Activated CD4-positive, alpha-beta T cell treated with anti-CD3 and anti-CD28 coated beads for 36 hours (primary cell): ENCODE measurements at regions not wholly inside any gene's neighbourhood (a gene's known extent, or its start where the extent isn't known, plus 50 kb on each side); places are given as distances from the start of the nearest gene placed in this dataset.

Source experiments
- ATAC-seq: fragments of 200-7000 bp; cut with Tn5 transposase; one replicate; pipeline ENCODE4 v1.10.0; 2021; ENCODE audit warnings: mild to moderate bottlenecking, moderate library complexity
- CTCF ChIA-PET: fragments of 350-600 bp; sonication (Branson Sonifier 250); formaldehyde crosslinking; loops from one replicate; lab custom pipeline; 2021; ENCODE audit warnings: antibody characterized with exemption; lab: Charles Lee
- POLR2A ChIA-PET: fragments of 350-600 bp; sonication (Branson Sonifier 250); formaldehyde crosslinking; loops from one replicate; lab custom pipeline; 2021; ENCODE audit warnings: antibody characterized with exemption, inconsistent platforms; lab: Charles Lee
- DNase-seq: peaks from one replicate; pipeline ENCODE4 v3.0.0-alpha.2; 2020
- H3K27ac Mint-ChIP-seq: one replicate; pipeline ENCODE4 v1.8.0; 2021; ENCODE audit warnings: mixed read lengths
- H3K27me3 Mint-ChIP-seq: one replicate; pipeline ENCODE4 v1.8.0; 2021; ENCODE audit warnings: mixed read lengths
- H3K36me3 Mint-ChIP-seq: one replicate; pipeline ENCODE4 v1.8.0; 2021; ENCODE audit warnings: low read depth, mixed read lengths
- H3K4me1 Mint-ChIP-seq: one replicate; pipeline ENCODE4 v1.8.0; 2021; ENCODE audit warnings: mixed read lengths
- H3K4me3 Mint-ChIP-seq: one replicate; pipeline ENCODE4 v1.8.0; 2021; ENCODE audit warnings: mild to moderate bottlenecking, moderate library complexity, mixed read lengths
- H3K9me3 Mint-ChIP-seq: one replicate; pipeline ENCODE4 v1.8.0; 2021; ENCODE audit warnings: low read depth, mixed read lengths
- intact Hi-C, 2 experiments: fragments of 100-400 bp; cut with DNase I in 1 of 2; cut with micrococcal nuclease in 1 of 2; formaldehyde crosslinking; loops; one replicate each; pipeline versions ENCODE4 v1.14.2 to v1.15.1; 2022 to 2024; cut with DNase I, micrococcal nuclease

DNA sequence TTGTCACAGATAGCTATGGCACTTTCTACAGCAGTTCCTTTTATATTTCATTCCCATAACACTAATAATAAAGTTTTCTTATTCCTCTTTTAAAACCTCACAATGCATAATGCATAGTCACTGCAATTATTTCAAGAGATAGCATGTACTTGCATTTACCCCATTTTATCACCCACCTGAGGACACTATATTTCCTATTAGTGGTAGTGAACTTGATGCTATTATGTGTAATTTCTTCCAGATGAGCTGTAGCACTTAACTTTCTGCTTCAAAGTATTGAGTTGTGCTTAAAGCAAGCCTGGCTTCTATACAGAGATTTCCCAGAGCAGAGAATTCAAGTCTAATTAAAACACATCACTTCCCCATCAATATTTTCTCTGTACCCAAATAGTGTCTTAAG is 461.1 kb downstream of the HTR7 start:
- ChIA-PET POLR2A (no interaction called here), CTCF (no interaction called here)
- intact Hi-C loops = no loop called here
- Mint-ChIP-seq H3K4me3 (no peak overlapping the region), H3K4me1 (no peaks in the 10 kb centered on the region), H3K27me3 (peaks cover 2% of the 10 kb centered on the region), H3K27ac (no peak overlapping the region), H3K9me3 (no peaks in the 10 kb centered on the region), H3K36me3 (no peaks in the 10 kb centered on the region)
- DNase-seq = no peak
- ATAC-seq = no peak

- no peak overlapping the region for H3K4me3 Mint-ChIP-seq
- intact Hi-C loops = no loop called here
Observed at GRCh38 chr10:90398566-90398965, 459.3 kb downstream of the HTR7 start.

DNA sequence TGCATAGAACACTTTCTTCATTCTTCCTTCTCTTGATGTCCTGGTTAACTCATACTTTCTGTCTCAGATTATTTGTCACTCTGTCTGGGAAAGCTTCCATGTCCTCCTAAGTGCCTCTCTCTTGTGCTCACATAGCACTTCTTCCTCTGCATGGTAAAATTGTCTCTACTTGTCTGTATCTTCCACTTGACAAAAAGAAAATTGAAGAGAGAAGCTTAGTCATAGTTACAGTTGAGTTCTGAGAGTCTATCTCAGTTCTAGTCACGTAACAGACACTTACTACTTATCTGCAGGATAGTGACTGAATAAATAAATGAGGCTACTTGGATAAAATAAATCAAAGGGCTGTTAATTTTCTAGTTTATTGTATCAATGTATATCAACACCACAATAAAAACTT is 458.1 kb downstream of the HTR7 start:
- no peak overlapping the region for H3K4me3 Mint-ChIP-seq
- peaks cover 2% of the 10 kb centered on the region for H3K27me3 Mint-ChIP-seq
- ATAC-seq (no peak), DNase-seq (no peak)
- H3K4me1 Mint-ChIP-seq = no peaks in the 10 kb centered on the region
- no peaks in the 10 kb centered on the region for H3K36me3 Mint-ChIP-seq
- H3K27ac Mint-ChIP-seq = no peak overlapping the region
- H3K9me3 Mint-ChIP-seq = no peaks in the 10 kb centered on the region
- intact Hi-C loops = no loop called here
- ChIA-PET CTCF (no interaction called here), POLR2A (no interaction called here)

More at GRCh38 chr10:90398566-90398965, 459.3 kb downstream of the HTR7 start:
- no peak for ATAC-seq
- Mint-ChIP-seq H3K27me3 (peaks cover 2% of the 10 kb centered on the region), H3K9me3 (no peaks in the 10 kb centered on the region), H3K4me1 (no peaks in the 10 kb centered on the region), H3K36me3 (no peaks in the 10 kb centered on the region), H3K27ac (no peak overlapping the region)
- no peak for DNase-seq
- ChIA-PET POLR2A (no interaction called here), CTCF (interaction anchor here (0.6 kb wide), 1 partner anchor 14 kb away, joined by 3 read pairs; no protein-coding TSS in a partner anchor)

- ATAC-seq (no peak), DNase-seq (no peak)
- intact Hi-C loops = no loop called here
- ChIA-PET POLR2A (no interaction called here), CTCF (no interaction called here)
- H3K27me3 Mint-ChIP-seq = no peaks in the 10 kb centered on the region
- no peaks in the 10 kb centered on the region for H3K9me3 Mint-ChIP-seq
- no peaks in the 10 kb centered on the region for H3K36me3 Mint-ChIP-seq
- H3K27ac Mint-ChIP-seq = no peak overlapping the region
- no peak overlapping the region for H3K4me3 Mint-ChIP-seq
- no peaks in the 10 kb centered on the region for H3K4me1 Mint-ChIP-seq
Observed at GRCh38 chr10:90403211-90404000, 454.4 kb downstream of the HTR7 start.

DNA sequence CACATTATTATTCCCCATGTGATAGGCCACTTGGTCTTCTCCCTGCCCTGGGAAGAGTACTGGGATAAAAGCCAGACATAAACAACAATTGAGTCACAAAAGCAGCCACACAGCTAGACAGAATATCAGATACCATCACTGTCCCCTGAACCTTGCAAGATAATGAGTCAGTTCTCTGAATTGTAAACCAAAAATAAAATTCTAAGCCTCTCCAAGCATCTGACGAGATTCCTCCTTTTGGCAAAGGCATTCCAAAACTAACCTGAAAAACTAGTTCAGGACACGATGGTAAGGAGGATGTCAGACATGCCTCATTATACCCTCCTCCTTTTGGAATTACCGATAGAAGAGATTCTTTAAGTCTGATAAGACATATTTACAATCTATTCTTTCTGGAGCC is 450.7 kb downstream of the HTR7 start:
- H3K27me3 Mint-ChIP-seq = no peaks in the 10 kb centered on the region
- no peak overlapping the region for H3K4me3 Mint-ChIP-seq
- intact Hi-C loops = no loop called here
- DNase-seq (no peak), ATAC-seq (no peak)
- H3K27ac Mint-ChIP-seq = no peak overlapping the region
- H3K36me3 Mint-ChIP-seq = no peaks in the 10 kb centered on the region
- CTCF ChIA-PET = no interaction called here
- POLR2A ChIA-PET = no interaction called here
- H3K9me3 Mint-ChIP-seq = peaks cover 6% of the 10 kb centered on the region
- H3K4me1 Mint-ChIP-seq = no peaks in the 10 kb centered on the region

GRCh38 chr10:90407851-90408250 is 450.0 kb downstream of the HTR7 start:
- Mint-ChIP-seq H3K27ac (no peak overlapping the region), H3K9me3 (peaks cover 6% of the 10 kb centered on the region), H3K36me3 (no peaks in the 10 kb centered on the region), H3K4me1 (no peaks in the 10 kb centered on the region), H3K27me3 (no peaks in the 10 kb centered on the region), H3K4me3 (no peak overlapping the region)
- intact Hi-C loops = no loop called here
- POLR2A ChIA-PET = no interaction called here
- no peak for ATAC-seq
- no peak for DNase-seq
- CTCF ChIA-PET = no interaction called here

- intact Hi-C loops = no loop called here
- H3K36me3 Mint-ChIP-seq = no peaks in the 10 kb centered on the region
- H3K27ac Mint-ChIP-seq = no peak overlapping the region
Observed at GRCh38 chr10:90412582-90412981, 445.3 kb downstream of the HTR7 start.

GRCh38 chr10:90413196-90413595 is 444.6 kb downstream of the HTR7 start:
- CTCF ChIA-PET = no interaction called here
- POLR2A ChIA-PET = no interaction called here
- H3K4me1 Mint-ChIP-seq = no peaks in the 10 kb centered on the region
- DNase-seq (no peak), ATAC-seq (no peak)
- no peak overlapping the region for H3K4me3 Mint-ChIP-seq
- no peaks in the 10 kb centered on the region for H3K27me3 Mint-ChIP-seq
- no peaks in the 10 kb centered on the region for H3K36me3 Mint-ChIP-seq
- intact Hi-C loops = no loop called here
- peaks cover 6% of the 10 kb centered on the region for H3K9me3 Mint-ChIP-seq
- no peak overlapping the region for H3K27ac Mint-ChIP-seq

More at GRCh38 chr10:90412582-90412981, 445.3 kb downstream of the HTR7 start:
- Mint-ChIP-seq H3K27me3 (no peaks in the 10 kb centered on the region), H3K4me1 (no peaks in the 10 kb centered on the region), H3K9me3 (peaks cover 6% of the 10 kb centered on the region), H3K4me3 (no peak overlapping the region)
- DNase-seq = no peak
- no peak for ATAC-seq
- ChIA-PET CTCF (interaction anchor here (0.8 kb wide), 1 partner anchor 14 kb away, joined by 3 read pairs; no protein-coding TSS in a partner anchor), POLR2A (no interaction called here)

GRCh38 chr10:90414926-90415325 is 442.9 kb downstream of the HTR7 start:
- ATAC-seq = no peak
- H3K36me3 Mint-ChIP-seq = no peaks in the 10 kb centered on the region
- H3K9me3 Mint-ChIP-seq = peaks cover 3% of the 10 kb centered on the region
- intact Hi-C loops = no loop called here
- no peak overlapping the region for H3K4me3 Mint-ChIP-seq
- ChIA-PET CTCF (no interaction called here), POLR2A (no interaction called here)
- no peaks in the 10 kb centered on the region for H3K4me1 Mint-ChIP-seq
- no peaks in the 10 kb centered on the region for H3K27me3 Mint-ChIP-seq
- no peak overlapping the region for H3K27ac Mint-ChIP-seq
- no peak for DNase-seq

GRCh38 chr10:90417029-90417428 is 440.8 kb downstream of the HTR7 start:
- ChIA-PET POLR2A (no interaction called here), CTCF (no interaction called here)
- intact Hi-C loops = no loop called here
- no peaks in the 10 kb centered on the region for H3K36me3 Mint-ChIP-seq
- no peaks in the 10 kb centered on the region for H3K27me3 Mint-ChIP-seq
- no peaks in the 10 kb centered on the region for H3K9me3 Mint-ChIP-seq
- no peaks in the 10 kb centered on the region for H3K4me1 Mint-ChIP-seq
- ATAC-seq (no peak), DNase-seq (no peak)
- no peak overlapping the region for H3K4me3 Mint-ChIP-seq
- H3K27ac Mint-ChIP-seq = no peak overlapping the region

GRCh38 chr10:90417476-90418210 is 440.2 kb downstream of the HTR7 start:
- no peaks in the 10 kb centered on the region for H3K27me3 Mint-ChIP-seq
- intact Hi-C loops = no loop called here
- no peak for ATAC-seq
- H3K36me3 Mint-ChIP-seq = no peaks in the 10 kb centered on the region
- no peaks in the 10 kb centered on the region for H3K9me3 Mint-ChIP-seq
- POLR2A ChIA-PET = no interaction called here
- H3K27ac Mint-ChIP-seq = no peak overlapping the region
- CTCF ChIA-PET = no interaction called here
- H3K4me1 Mint-ChIP-seq = no peaks in the 10 kb centered on the region
- no peak for DNase-seq
- H3K4me3 Mint-ChIP-seq = no peak overlapping the region
